ENCODE measurements at regions not wholly inside any gene's neighbourhood (a gene's known extent, or its start where the extent isn't known, plus 50 kb on each side); places are given as distances from the start of the nearest gene placed in this dataset.
"Not testable (repeated sequence)": the region's sequence is repeated elsewhere in the genome, so short reads cannot be mapped to it uniquely, and the experiment has no call there.

- TF ChIP-seq L3MBTL2 (conservative IDR thresholded peaks at IDR 0.05); TARDBP (IDR thresholded peaks at IDR 0.05); SUZ12 (IDR thresholded peaks at IDR 0.05); ELF4 (IDR thresholded peaks at IDR 0.05); ZNF384 (IDR thresholded peaks at IDR 0.05); SP1 (IDR thresholded peaks at IDR 0.05); FOXK2 (IDR thresholded peaks at IDR 0.05); CTBP1 (IDR thresholded peaks at IDR 0.05; ENCODE audit: borderline replicate concordance); NFRKB (IDR thresholded peaks at IDR 0.05); PKNOX1 (IDR thresholded peaks at IDR 0.05); BHLHE40 (IDR thresholded peaks at IDR 0.05; ENCODE audit: borderline replicate concordance); ARNT (IDR thresholded peaks at IDR 0.05): not testable (repeated sequence)
Measured at GRCh38 chr9:94022476-94022875, 61.8 kb upstream of the PTPDC1 start.
